ENCODE measurements at regions not wholly inside any gene's neighbourhood (a gene's known extent, or its start where the extent isn't known, plus 50 kb on each side); places are given as distances from the start of the nearest gene placed in this dataset.

- DNase-seq (ENCODE audit: extremely low read depth in 1 of 11, low read depth in 9 of 11, low spot score in 4 of 11): no peak
Measured at GRCh38 chr4:24745172-24745895, 50.0 kb upstream of the SOD3 start.
